Heart left ventricle (tissue), 16 donors: ENCODE measurements at regions not wholly inside any gene's neighbourhood (a gene's known extent, or its start where the extent isn't known, plus 50 kb on each side); places are given as distances from the start of the nearest gene placed in this dataset.
A peak's percentile ranks its signal among the peaks of the same experiment; 100 is the strongest.

Experiments
- ATAC-seq, 4 donors: fragments of 200-7000 bp; cut with Tn5 transposase; one replicate each; pipeline ENCODE4 v1.9.1; 2020 to 2022; ENCODE audit warnings: moderate library complexity in 4 of 4, mild to moderate bottlenecking in 3 of 4, moderate number of reproducible peaks in 1 of 4
- DNase-seq, 5 donors: peaks; one replicate each; pipeline ENCODE4 v3.0.0-alpha.2; 2020
- H3K27ac ChIP-seq, 12 donors: fragments of 200-600 bp; sonication (generic) in 4 of 12; one replicate each; pipeline versions ENCODE4 v1.5.0 to v1.8.0; 2016 to 2022; ENCODE audit warnings: mild to moderate bottlenecking in 2 of 12
- H3K27me3 ChIP-seq, 9 donors: fragments of 200-600 bp; sonication (generic) in 2 of 9; one replicate each; pipeline versions ENCODE4 v1.5.1 to v1.8.0; 2016 to 2022; ENCODE audit warnings: mild to moderate bottlenecking in 3 of 9
- H3K36me3 ChIP-seq, 9 donors: fragments of 200-600 bp; sonication (generic) in 2 of 9; one replicate each; pipeline versions ENCODE4 v1.5.0 to v1.8.0; 2018 to 2022; ENCODE audit warnings: mild to moderate bottlenecking in 2 of 9
- H3K4me1 ChIP-seq, 12 donors: fragments of 200-600 bp; sonication (generic) in 4 of 12; one replicate each; pipeline versions ENCODE4 v1.5.0 to v1.8.0; 2016 to 2022; ENCODE audit warnings: mild to moderate bottlenecking in 3 of 12
- H3K4me3 ChIP-seq, 12 donors: fragments of 200-600 bp; sonication (generic) in 4 of 12; one replicate each; pipeline versions ENCODE4 v1.5.0 to v1.8.0; 2017 to 2022; ENCODE audit warnings: mild to moderate bottlenecking in 9 of 12, moderate library complexity in 4 of 12
- H3K9me3 ChIP-seq, 12 donors: fragments of 200-600 bp; sonication (generic) in 4 of 12; one replicate each; pipeline versions ENCODE4 v1.5.0 to v1.8.0; 2016 to 2022; ENCODE audit warnings: mild to moderate bottlenecking in 1 of 12
- POLR2A ChIP-seq, 2 donors: fragments of 450-650 bp; IDR thresholded peaks; one replicate each; pipeline ENCODE4 v1.6.1; 2017; ENCODE audit warnings: antibody characterized with exemption in 2 of 2, mild to moderate bottlenecking in 2 of 2, moderate library complexity in 2 of 2
- WGBS, 4 donors: extraction: QIAGEN DNeasy Blood & Tissue Kit in 2 of 4; methylation state at CpG; one replicate each; pipeline versions ENCODE4 v1.1.5 to v1.1.7; 2013 to 2018; 5-methylcytosine and 5-hydroxymethylcytosine counted together
- intact Hi-C, 10 donors: fragments of 100-400 bp; cut with DNase I; formaldehyde crosslinking; loops; one replicate each; pipeline versions ENCODE4 v1.11.1 to v1.14.2; 2022
- TF ChIP-seq, protein P1 (sequence below), 12 donors: fragments of 200-600 bp; sonication (generic) in 4 of 12; IDR thresholded peaks; one replicate each; pipeline versions ENCODE4 v1.5.0 to v1.8.0; 2018 to 2022; ENCODE audit warnings: antibody characterized with exemption in 12 of 12, mild to moderate bottlenecking in 5 of 12
- donor health status: ischemic (EF 13 %, LVEDD 7.1; RV severe dilation, severe dysfunction).
- donor health status: healthy with polysubstance abuse.
- donor health status: DM: no; HTN: yes; CAD: no.
- donor health status: DM: no; HTN: no; CAD: no.
- donor health status: ischemic (EF 25% LVEDD 6.9; RV normal size, moderate dysfunction).
- donor health status: ischemic (EF 25% LVEDD 5.7; RV mildly dilated, moderate dysfunction).
- donor health status: healthy.
- donor health status: DM: yes; HTN: yes; CAD: no.
- donor health status: ischemic (EF 35%, LVEDD 5.7; RV mildly dilated, moderate dysfunction).
- donor health status: nonischemic (EF 11% LVEDD 7.7; RV severe dilation, severe dysfunction).
- donor health status: DM: yes; HTN: yes; CAD: no.
- donor health status: PGD.
- donor health status: ischemic (EF 29% LVEDD 5.4; RV normal size, mild dysfunction).
- donor health status: nonischemic (EF 23%, LVEDD 6.1; RV moderate dilation, normal function).

DNA sequence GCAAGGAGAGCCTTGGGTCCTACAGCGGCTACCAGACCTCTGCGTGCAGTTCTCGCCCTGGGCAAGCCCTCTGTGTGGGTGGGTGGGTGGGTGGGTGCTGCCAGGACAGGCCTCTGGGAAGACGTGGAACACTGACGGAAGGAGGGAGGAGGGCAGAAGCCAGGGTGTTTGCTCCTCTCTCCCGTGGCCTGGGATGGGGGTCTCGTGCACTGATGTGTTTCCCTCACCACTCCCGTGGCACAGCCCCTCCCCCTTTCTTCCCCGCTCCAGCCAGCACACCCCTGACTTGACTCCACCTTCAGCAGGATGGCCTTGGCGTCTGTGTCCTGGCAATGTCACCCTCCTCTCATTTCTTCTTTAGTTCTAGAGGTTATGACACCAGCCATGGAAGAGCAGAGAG lies 130.0 kb downstream of the CDH26 start:
- Histone ChIP-seq H3K4me3 (peak overlapping the region in 2 of 12 donors; percentile 51 to 67), H3K27me3 (peaks cover 0 to 34% (median 6%) of the 10 kb centered on the region in 9 donors), H3K27ac (no peak overlapping the region), H3K36me3 (no peaks in the 10 kb centered on the region), H3K9me3 (peaks cover 0 to 9% (median 0%) of the 10 kb centered on the region in 12 donors), H3K4me1 (peaks cover 0 to 10% (median 0%) of the 10 kb centered on the region in 12 donors)
- 81 to 96% (median 92%) methylated on average over 10 of the region's 10 CpGs for WGBS, 4 donors
- no peak for DNase-seq
- intact Hi-C loops = no loop called here
- TF ChIP-seq, protein P1, sequence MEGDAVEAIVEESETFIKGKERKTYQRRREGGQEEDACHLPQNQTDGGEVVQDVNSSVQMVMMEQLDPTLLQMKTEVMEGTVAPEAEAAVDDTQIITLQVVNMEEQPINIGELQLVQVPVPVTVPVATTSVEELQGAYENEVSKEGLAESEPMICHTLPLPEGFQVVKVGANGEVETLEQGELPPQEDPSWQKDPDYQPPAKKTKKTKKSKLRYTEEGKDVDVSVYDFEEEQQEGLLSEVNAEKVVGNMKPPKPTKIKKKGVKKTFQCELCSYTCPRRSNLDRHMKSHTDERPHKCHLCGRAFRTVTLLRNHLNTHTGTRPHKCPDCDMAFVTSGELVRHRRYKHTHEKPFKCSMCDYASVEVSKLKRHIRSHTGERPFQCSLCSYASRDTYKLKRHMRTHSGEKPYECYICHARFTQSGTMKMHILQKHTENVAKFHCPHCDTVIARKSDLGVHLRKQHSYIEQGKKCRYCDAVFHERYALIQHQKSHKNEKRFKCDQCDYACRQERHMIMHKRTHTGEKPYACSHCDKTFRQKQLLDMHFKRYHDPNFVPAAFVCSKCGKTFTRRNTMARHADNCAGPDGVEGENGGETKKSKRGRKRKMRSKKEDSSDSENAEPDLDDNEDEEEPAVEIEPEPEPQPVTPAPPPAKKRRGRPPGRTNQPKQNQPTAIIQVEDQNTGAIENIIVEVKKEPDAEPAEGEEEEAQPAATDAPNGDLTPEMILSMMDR (IDR thresholded peaks at IDR 0.05) = no peak
- no peak for TF ChIP-seq POLR2A (IDR thresholded peaks at IDR 0.05)
- no peak for ATAC-seq

DNA sequence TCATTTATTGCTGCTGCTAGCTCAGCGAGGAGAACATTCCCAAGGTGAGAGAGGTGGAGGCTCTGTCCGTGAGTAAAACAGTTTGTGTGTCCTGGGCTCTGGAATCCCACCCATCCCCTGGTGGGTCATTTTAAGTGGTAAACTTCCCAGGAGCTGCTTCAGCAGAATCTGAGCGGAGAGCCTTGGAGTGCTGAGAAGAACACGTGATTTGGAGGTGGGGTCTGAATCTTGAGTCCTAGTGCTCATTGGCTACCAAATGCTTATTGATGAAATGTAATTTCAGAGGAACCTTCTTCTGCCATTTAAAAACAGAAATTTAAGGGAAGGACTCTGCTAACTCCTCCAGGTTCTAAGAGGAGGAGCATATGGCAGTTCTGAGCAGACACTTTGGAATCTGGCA lies 132.4 kb downstream of the CDH26 start:
- Histone ChIP-seq H3K4me1 (peaks cover 0 to 18% (median 4%) of the 10 kb centered on the region in 12 donors), H3K27me3 (peaks cover 0 to 29% (median 6%) of the 10 kb centered on the region in 9 donors), H3K4me3 (no peak overlapping the region), H3K36me3 (no peaks in the 10 kb centered on the region), H3K9me3 (peaks cover 0 to 10% (median 0%) of the 10 kb centered on the region in 12 donors), H3K27ac (no peak overlapping the region)
- TF ChIP-seq, protein P1 (IDR thresholded peaks at IDR 0.05) = no peak
- TF ChIP-seq POLR2A (IDR thresholded peaks at IDR 0.05) = no peak
- intact Hi-C loops = no loop called here
- DNase-seq (no peak), ATAC-seq (no peak)
- WGBS, 4 donors = 69 to 86% (median 82%) methylated on average over 4 of the region's 4 CpGs

DNA sequence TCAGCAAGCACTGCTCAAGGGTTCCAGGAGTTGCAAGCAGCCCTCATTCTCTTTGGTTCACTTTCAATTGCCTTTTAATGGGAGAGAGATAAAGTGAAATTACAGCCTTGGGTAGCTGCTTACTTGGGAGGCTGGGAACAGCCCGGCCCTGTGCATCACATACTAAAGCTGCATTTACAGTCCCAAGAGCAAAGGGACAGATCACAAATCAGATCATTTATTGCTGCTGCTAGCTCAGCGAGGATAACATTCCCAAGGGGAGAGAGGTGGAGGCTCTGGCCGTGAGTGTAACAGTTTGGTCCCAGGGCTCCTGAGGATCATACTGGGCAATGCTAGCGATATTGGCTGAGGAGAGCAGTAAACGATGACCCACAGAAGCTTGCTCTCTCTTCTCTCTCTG lies 133.1 kb downstream of the CDH26 start:
- no peak for ATAC-seq
- Histone ChIP-seq H3K27ac (no peak overlapping the region), H3K4me1 (peaks cover 0 to 22% (median 5%) of the 10 kb centered on the region in 12 donors), H3K36me3 (no peaks in the 10 kb centered on the region), H3K9me3 (peaks cover 0 to 10% (median 0%) of the 10 kb centered on the region in 12 donors), H3K4me3 (no peak overlapping the region), H3K27me3 (peaks cover 0 to 26% (median 6%) of the 10 kb centered on the region in 9 donors)
- no peak for TF ChIP-seq POLR2A (IDR thresholded peaks at IDR 0.05)
- TF ChIP-seq, protein P1 (IDR thresholded peaks at IDR 0.05) = no peak
- intact Hi-C loops = no loop called here
- 70 to 88% (median 85%) methylated on average over 5 of the region's 5 CpGs for WGBS, 4 donors
- no peak for DNase-seq

DNA sequence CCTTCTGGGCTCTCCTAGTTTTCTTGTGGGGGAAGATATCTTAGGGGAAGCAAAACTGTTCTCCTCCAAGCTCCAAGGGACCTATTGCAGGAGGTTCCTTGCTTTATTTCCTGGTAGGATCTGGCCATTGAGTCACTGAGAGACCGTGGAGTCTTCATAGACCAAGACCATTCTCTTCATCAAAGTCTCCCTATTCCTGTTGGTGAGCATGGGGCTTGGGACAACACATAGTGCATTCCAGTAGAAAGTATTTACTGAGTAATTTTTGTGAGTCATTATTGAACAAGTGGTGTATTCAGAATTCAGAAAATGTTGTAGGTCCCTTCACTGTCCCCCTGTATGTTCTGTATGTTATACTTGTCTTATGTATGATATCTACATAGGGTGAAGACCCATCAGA lies 133.6 kb downstream of the CDH26 start:
- H3K27me3 ChIP-seq = peaks cover 0 to 20% (median under 1%) of the 10 kb centered on the region in 9 donors
- peaks cover 0 to 10% (median 0%) of the 10 kb centered on the region in 12 donors for H3K9me3 ChIP-seq
- no peak overlapping the region for H3K4me3 ChIP-seq
- ATAC-seq = no peak
- TF ChIP-seq, protein P1 (IDR thresholded peaks at IDR 0.05) = no peak
- no peak for TF ChIP-seq POLR2A (IDR thresholded peaks at IDR 0.05)
- no peak overlapping the region for H3K27ac ChIP-seq
- 69 to 95% (median 87%) methylated on average over 1 of the region's 1 CpG for WGBS, 4 donors
- H3K36me3 ChIP-seq = no peaks in the 10 kb centered on the region
- peaks cover 0 to 18% (median 5%) of the 10 kb centered on the region in 12 donors for H3K4me1 ChIP-seq
- no peak for DNase-seq
- intact Hi-C loops = no loop called here
